Ascending aorta (tissue), 2 donors: ENCODE measurements at regions not wholly inside any gene's neighbourhood (a gene's known extent, or its start where the extent isn't known, plus 50 kb on each side); places are given as distances from the start of the nearest gene placed in this dataset.

Experiments
- DNase-seq, 2 donors: peaks; one replicate each; pipeline ENCODE4 v3.0.0-alpha.2; 2019; ENCODE audit warnings: low spot score in 2 of 2
- H3K27ac ChIP-seq, 2 donors: fragments of 200-600 bp; sonication (generic); one replicate each; pipeline ENCODE4 v1.5.1; 2016 to 2017; ENCODE audit warnings: mild to moderate bottlenecking in 1 of 2
- H3K27me3 ChIP-seq: fragments of 200-600 bp; sonication (generic); one replicate; pipeline ENCODE4 v1.5.1; 2017
- H3K36me3 ChIP-seq, 2 donors: fragments of 200-600 bp; sonication (generic); one replicate each; pipeline ENCODE4 v1.5.1; 2016
- H3K4me1 ChIP-seq, 2 donors: fragments of 200-600 bp; sonication (generic); one replicate each; pipeline ENCODE4 v1.5.1; 2016 to 2017; ENCODE audit warnings: mild to moderate bottlenecking in 1 of 2
- H3K4me3 ChIP-seq, 2 donors: fragments of 200-600 bp; sonication (generic); one replicate each; pipeline ENCODE4 v1.5.1; 2016 to 2017; ENCODE audit warnings: mild to moderate bottlenecking in 1 of 2
- H3K9me3 ChIP-seq, 2 donors: fragments of 200-600 bp; sonication (generic); one replicate each; pipeline ENCODE4 v1.5.1; 2016
- CTCF ChIP-seq, 3 experiments: fragments of 200-600 bp in 2 of 3; fragments of 450-650 bp in 1 of 3; sonication (generic) in 2 of 3; IDR thresholded peaks; one replicate each; pipeline ENCODE4 v1.5.1; 2016 to 2019; ENCODE audit warnings: antibody characterized with exemption in 3 of 3, mild to moderate bottlenecking in 1 of 3, moderate library complexity in 1 of 3
- intact Hi-C: fragments of 100-400 bp; cut with DNase I; formaldehyde crosslinking; loops from one replicate; pipeline ENCODE4 v1.15.1; 2023

- no peaks in the 10 kb centered on the region for H3K36me3 ChIP-seq
- no peak overlapping the region for H3K27ac ChIP-seq
- no peak for DNase-seq
- intact Hi-C loops = no loop called here
- H3K4me1 ChIP-seq = no peaks in the 10 kb centered on the region
- TF ChIP-seq CTCF (IDR thresholded peaks at IDR 0.05) = no peak
- H3K27me3 ChIP-seq = no peaks in the 10 kb centered on the region
- H3K9me3 ChIP-seq = no peaks in the 10 kb centered on the region
- H3K4me3 ChIP-seq = no peak overlapping the region
Measured at GRCh38 chr20:51216850-51217249, 193.9 kb upstream of the KCNG1 start.

- DNase-seq = no peak
- Histone ChIP-seq H3K4me1 (no peaks in the 10 kb centered on the region), H3K9me3 (no peaks in the 10 kb centered on the region), H3K4me3 (no peak overlapping the region), H3K36me3 (no peaks in the 10 kb centered on the region), H3K27ac (no peak overlapping the region), H3K27me3 (no peaks in the 10 kb centered on the region)
- intact Hi-C loops = no loop called here
- no peak for TF ChIP-seq CTCF (IDR thresholded peaks at IDR 0.05)
Measured at GRCh38 chr20:51212816-51213215, 189.9 kb upstream of the KCNG1 start.

- Histone ChIP-seq H3K27ac (no peak overlapping the region), H3K4me1 (no peaks in the 10 kb centered on the region), H3K27me3 (no peaks in the 10 kb centered on the region), H3K9me3 (no peaks in the 10 kb centered on the region), H3K4me3 (no peak overlapping the region), H3K36me3 (no peaks in the 10 kb centered on the region)
- no peak for DNase-seq
- intact Hi-C loops = no loop called here
- TF ChIP-seq CTCF (IDR thresholded peaks at IDR 0.05) = no peak
Measured at GRCh38 chr20:51211191-51211590, 188.3 kb upstream of the KCNG1 start.

GRCh38 chr20:51210084-51210483, 187.2 kb upstream of the KCNG1 start:
- H3K27me3 ChIP-seq = no peaks in the 10 kb centered on the region
- H3K27ac ChIP-seq = no peak overlapping the region
- no peak for DNase-seq
- no peaks in the 10 kb centered on the region for H3K4me1 ChIP-seq
- no peak for TF ChIP-seq CTCF (IDR thresholded peaks at IDR 0.05)
- H3K36me3 ChIP-seq = no peaks in the 10 kb centered on the region
- H3K4me3 ChIP-seq = no peak overlapping the region
- intact Hi-C loops = no loop called here
- H3K9me3 ChIP-seq = no peaks in the 10 kb centered on the region

GRCh38 chr20:51208162-51208561, 185.3 kb upstream of the KCNG1 start:
- H3K27me3 ChIP-seq = no peaks in the 10 kb centered on the region
- TF ChIP-seq CTCF (IDR thresholded peaks at IDR 0.05) = no peak
- no peak for DNase-seq
- H3K27ac ChIP-seq = no peak overlapping the region
- no peaks in the 10 kb centered on the region for H3K9me3 ChIP-seq
- no peaks in the 10 kb centered on the region for H3K4me1 ChIP-seq
- no peak overlapping the region for H3K4me3 ChIP-seq
- no peaks in the 10 kb centered on the region for H3K36me3 ChIP-seq
- intact Hi-C loops = no loop called here

GRCh38 chr20:51206032-51206662, 183.2 kb upstream of the KCNG1 start:
- TF ChIP-seq CTCF (IDR thresholded peaks at IDR 0.05) = no peak
- Histone ChIP-seq H3K9me3 (no peaks in the 10 kb centered on the region), H3K4me1 (no peaks in the 10 kb centered on the region), H3K4me3 (no peak overlapping the region), H3K27me3 (no peaks in the 10 kb centered on the region), H3K36me3 (no peaks in the 10 kb centered on the region), H3K27ac (no peak overlapping the region)
- DNase-seq = no peak
- intact Hi-C loops = no loop called here
